MCF 10A (cell line): ENCODE measurements at regions not wholly inside any gene's neighbourhood (a gene's known extent, or its start where the extent isn't known, plus 50 kb on each side); places are given as distances from the start of the nearest gene placed in this dataset.
A peak's percentile ranks its signal among the peaks of the same experiment; 100 is the strongest.

Experiments used
- BruUV-seq: library from RNA; stranded (reverse); fragments of 400-500 nt; replicated peaks from 2 replicates; lab custom pipeline; 2021; lab: Mats Ljungman, UMichigan
- CTCF ChIA-PET: fragments of 300-600 bp; sonication (Branson Sonifier 250); formaldehyde crosslinking; extraction: SDS; loops from one replicate; lab custom pipeline; 2021; ENCODE audit warnings: antibody characterized with exemption, inconsistent platforms; lab: Yijun Ruan, JAX
- POLR2A ChIA-PET: fragments of 300-600, 350-650 bp; sonication (Branson Sonifier 250); formaldehyde crosslinking; extraction: SDS; loops from one replicate; lab custom pipeline; 2020; ENCODE audit warnings: antibody characterized with exemption, inconsistent platforms; lab: Yijun Ruan, JAX
- DNase-seq: peaks from one replicate; pipeline ENCODE4 v3.0.0-alpha.2; 2018; ENCODE audit not compliant: unreplicated experiment
- H3K27ac Mint-ChIP-seq: one replicate; pipeline ENCODE4 v1.8.0; 2022; ENCODE audit warnings: mild to moderate bottlenecking, low read depth, mixed read lengths; ENCODE audit not compliant: unreplicated experiment
- H3K27me3 Mint-ChIP-seq: one replicate; pipeline ENCODE4 v1.8.0; 2022; ENCODE audit warnings: mixed read lengths; ENCODE audit not compliant: insufficient read depth, unreplicated experiment
- H3K36me3 Mint-ChIP-seq: one replicate; pipeline ENCODE4 v1.8.0; 2022; ENCODE audit warnings: mild to moderate bottlenecking, moderate library complexity, mixed read lengths; ENCODE audit not compliant: insufficient read depth, unreplicated experiment
- H3K4me1 Mint-ChIP-seq: one replicate; pipeline ENCODE4 v1.8.0; 2022; ENCODE audit warnings: mixed read lengths; ENCODE audit not compliant: insufficient read depth, unreplicated experiment
- H3K4me3 Mint-ChIP-seq: one replicate; pipeline ENCODE4 v1.8.0; 2022; ENCODE audit warnings: mild to moderate bottlenecking, moderate library complexity, mixed read lengths; ENCODE audit not compliant: unreplicated experiment
- H3K9me3 Mint-ChIP-seq: one replicate; pipeline ENCODE4 v1.8.0; 2022; ENCODE audit warnings: mixed read lengths; ENCODE audit not compliant: unreplicated experiment
- CTCF ChIP-seq: fragments of 200-600 bp; IDR thresholded peaks from one replicate; pipeline ENCODE4 v1.8.0; 2022; ENCODE audit warnings: antibody characterized with exemption, mild to moderate bottlenecking; ENCODE audit not compliant: unreplicated experiment
- intact Hi-C: fragments of 100-400 bp; cut with micrococcal nuclease; formaldehyde crosslinking; loops from 2 replicates; pipeline ENCODE4 v1.14.1; 2022

- DNase-seq, result peak; percentile 25
- intact Hi-C loops, result no loop called here
- POLR2A ChIA-PET, result interaction anchor here (0.6 kb wide), 1 partner anchor 41 kb away, joined by 3 read pairs; no protein-coding TSS in a partner anchor
- CTCF ChIA-PET, result interaction anchor here (0.9 kb wide), 1 partner anchor 232 kb away, joined by 3 read pairs; no protein-coding TSS in a partner anchor
- no TSS peak for BruUV-seq
- Mint-ChIP-seq H3K27me3 (no peaks in the 10 kb centered on the region), H3K27ac (no peak overlapping the region), H3K4me3 (no peak overlapping the region), H3K4me1 (peaks cover 12% of the 10 kb centered on the region), H3K36me3 (peaks cover 7% of the 10 kb centered on the region), H3K9me3 (no peaks in the 10 kb centered on the region)
- no peak for TF ChIP-seq CTCF
These were observed 185.0 kb upstream of the NRXN3 start for GRCh38 chr14:77985211-77985615.

- ChIA-PET CTCF (no interaction called here), POLR2A (no interaction called here)
- peaks cover 7% of the 10 kb centered on the region for H3K36me3 Mint-ChIP-seq
- H3K9me3 Mint-ChIP-seq, result no peaks in the 10 kb centered on the region
- no peak for TF ChIP-seq CTCF
- no peak overlapping the region for H3K27ac Mint-ChIP-seq
- H3K4me3 Mint-ChIP-seq, result no peak overlapping the region
- no peaks in the 10 kb centered on the region for H3K27me3 Mint-ChIP-seq
- peak; percentile 16 for DNase-seq
- intact Hi-C loops, result no loop called here
- BruUV-seq, result no TSS peak
- H3K4me1 Mint-ChIP-seq, result peaks cover 12% of the 10 kb centered on the region
These were observed 183.4 kb upstream of the NRXN3 start for GRCh38 chr14:77986773-77987172.

- no peak for DNase-seq
- no peak for TF ChIP-seq CTCF
- peaks cover 7% of the 10 kb centered on the region for H3K36me3 Mint-ChIP-seq
- H3K4me1 Mint-ChIP-seq, result peaks cover 12% of the 10 kb centered on the region
- intact Hi-C loops, result no loop called here
- ChIA-PET POLR2A (no interaction called here), CTCF (no interaction called here)
- H3K27ac Mint-ChIP-seq, result no peak overlapping the region
- no peaks in the 10 kb centered on the region for H3K27me3 Mint-ChIP-seq
- no peaks in the 10 kb centered on the region for H3K9me3 Mint-ChIP-seq
- BruUV-seq, result no TSS peak
- H3K4me3 Mint-ChIP-seq, result no peak overlapping the region
These were observed 181.9 kb upstream of the NRXN3 start for GRCh38 chr14:77988096-77988870.

- no peak for TF ChIP-seq CTCF
- Mint-ChIP-seq H3K27ac (no peak overlapping the region), H3K27me3 (no peaks in the 10 kb centered on the region), H3K4me3 (no peak overlapping the region), H3K36me3 (peaks cover 7% of the 10 kb centered on the region), H3K4me1 (peaks cover 12% of the 10 kb centered on the region), H3K9me3 (no peaks in the 10 kb centered on the region)
- POLR2A ChIA-PET, result no interaction called here
- BruUV-seq, result no TSS peak
- intact Hi-C loops, result no loop called here
- CTCF ChIA-PET, result no interaction called here
- peak; percentile 29 for DNase-seq
These were observed 181.2 kb upstream of the NRXN3 start for GRCh38 chr14:77988970-77989369.
